Neural progenitor cell (in vitro differentiated cells): ENCODE measurements at regions not wholly inside any gene's neighbourhood (a gene's known extent, or its start where the extent isn't known, plus 50 kb on each side); places are given as distances from the start of the nearest gene placed in this dataset.
"Not testable (repeated sequence)": the region's sequence is repeated elsewhere in the genome, so short reads cannot be mapped to it uniquely, and the experiment has no call there.

Source experiments
- DNase-seq: peaks from one replicate; pipeline ENCODE4 v3.0.0-alpha.2; 2016; ENCODE audit warnings: low spot score
- H2AFZ ChIP-seq: fragments of 200-600 bp; sonication (generic); replicated peaks from 2 replicates; pipeline ENCODE4 v1.6.1; 2016; ENCODE audit warnings: antibody characterized with exemption
- H3F3A ChIP-seq: fragments of 200-600 bp; sonication (generic); 2 replicates; pipeline ENCODE4 v1.6.1; 2016; ENCODE audit warnings: antibody characterized with exemption, low read depth
- H3K27ac ChIP-seq: fragments of 200-600 bp; sonication (generic); 2 replicates; pipeline ENCODE4 v1.5.1; 2016; ENCODE audit warnings: mild to moderate bottlenecking
- H3K27me3 ChIP-seq: fragments of 200-600 bp; sonication (generic); 2 replicates; pipeline ENCODE4 v1.6.1; 2016; ENCODE audit warnings: mild to moderate bottlenecking, moderate library complexity
- H3K36me3 ChIP-seq: fragments of 200-600 bp; sonication (generic); 2 replicates; pipeline ENCODE4 v1.5.1; 2016
- H3K4me1 ChIP-seq: fragments of 200-600 bp; sonication (generic); 2 replicates; pipeline ENCODE4 v1.6.1; 2016; ENCODE audit warnings: mixed run types
- H3K4me2 ChIP-seq: fragments of 200-600 bp; sonication (generic); 2 replicates; pipeline ENCODE4 v1.6.1; 2016
- H3K4me3 ChIP-seq: fragments of 200-600 bp; sonication (generic); 2 replicates; pipeline ENCODE4 v1.5.1; 2016
- H3K79me2 ChIP-seq: fragments of 200-600 bp; sonication (generic); 2 replicates; pipeline ENCODE4 v1.6.1; 2016; ENCODE audit warnings: low read depth
- H3K9ac ChIP-seq: fragments of 200-600 bp; sonication (generic); 2 replicates; pipeline ENCODE4 v1.6.1; 2016
- H3K9me3 ChIP-seq: fragments of 200-600 bp; sonication (generic); 2 replicates; pipeline ENCODE4 v1.5.1; 2016; ENCODE audit warnings: low read depth
- H4K20me1 ChIP-seq: fragments of 200-600 bp; sonication (generic); 2 replicates; pipeline ENCODE4 v1.6.1; 2016; ENCODE audit warnings: low read depth
- H3K27ac Mint-ChIP-seq: 3 replicates; pipeline ENCODE4 v1.8.0; 2021; ENCODE audit warnings: mixed read lengths
- H3K27me3 Mint-ChIP-seq: 2 replicates; pipeline ENCODE4 v1.8.0; 2022; ENCODE audit warnings: low read depth, mild to moderate bottlenecking, inconsistent platforms, moderate library complexity, mixed read lengths; ENCODE audit not compliant: insufficient read depth
- H3K36me3 Mint-ChIP-seq: 3 replicates; pipeline ENCODE4 v1.8.0; 2021; ENCODE audit warnings: mixed read lengths
- H3K4me1 Mint-ChIP-seq: 3 replicates; pipeline ENCODE4 v1.8.0; 2021; ENCODE audit warnings: mixed read lengths
- H3K4me3 Mint-ChIP-seq: 3 replicates; pipeline ENCODE4 v1.8.0; 2021; ENCODE audit warnings: mild to moderate bottlenecking, moderate library complexity, mixed read lengths
- H3K9me3 Mint-ChIP-seq: 3 replicates; pipeline ENCODE4 v1.8.0; 2020; ENCODE audit warnings: mixed read lengths

DNA sequence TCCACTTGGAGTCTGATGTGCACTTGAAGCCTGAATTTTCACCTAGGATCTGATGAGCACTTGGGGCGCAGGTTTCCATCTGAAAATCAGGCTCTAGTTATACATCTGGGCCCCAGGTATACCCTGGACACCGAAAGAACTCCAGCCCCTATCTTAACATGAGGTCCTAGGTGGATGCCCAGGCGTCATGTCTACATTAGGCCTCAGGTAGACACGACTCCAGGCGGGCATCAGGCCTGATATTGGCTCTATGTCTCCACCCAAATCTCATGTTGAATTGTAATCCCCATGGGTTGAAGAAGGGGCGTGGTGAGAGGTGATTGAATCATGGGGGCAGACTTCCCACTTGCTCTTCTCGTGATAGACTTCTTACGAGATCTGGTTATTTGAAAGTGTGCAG lies 1488.1 kb upstream of the TPTE start:
- H3K27me3 Mint-ChIP-seq, H3K4me3 Mint-ChIP-seq, H3K4me3 ChIP-seq, H3K4me2 ChIP-seq, H4K20me1 ChIP-seq, H3K4me1 Mint-ChIP-seq, H3K9me3 ChIP-seq, DNase-seq, H2AFZ ChIP-seq, H3K79me2 ChIP-seq, H3K27me3 ChIP-seq, H3K36me3 ChIP-seq, H3F3A ChIP-seq, H3K4me1 ChIP-seq, H3K27ac ChIP-seq, H3K27ac Mint-ChIP-seq, H3K36me3 Mint-ChIP-seq, H3K9ac ChIP-seq: not testable (repeated sequence)
- peaks cover 12% of the 10 kb centered on the region for H3K9me3 Mint-ChIP-seq

DNA sequence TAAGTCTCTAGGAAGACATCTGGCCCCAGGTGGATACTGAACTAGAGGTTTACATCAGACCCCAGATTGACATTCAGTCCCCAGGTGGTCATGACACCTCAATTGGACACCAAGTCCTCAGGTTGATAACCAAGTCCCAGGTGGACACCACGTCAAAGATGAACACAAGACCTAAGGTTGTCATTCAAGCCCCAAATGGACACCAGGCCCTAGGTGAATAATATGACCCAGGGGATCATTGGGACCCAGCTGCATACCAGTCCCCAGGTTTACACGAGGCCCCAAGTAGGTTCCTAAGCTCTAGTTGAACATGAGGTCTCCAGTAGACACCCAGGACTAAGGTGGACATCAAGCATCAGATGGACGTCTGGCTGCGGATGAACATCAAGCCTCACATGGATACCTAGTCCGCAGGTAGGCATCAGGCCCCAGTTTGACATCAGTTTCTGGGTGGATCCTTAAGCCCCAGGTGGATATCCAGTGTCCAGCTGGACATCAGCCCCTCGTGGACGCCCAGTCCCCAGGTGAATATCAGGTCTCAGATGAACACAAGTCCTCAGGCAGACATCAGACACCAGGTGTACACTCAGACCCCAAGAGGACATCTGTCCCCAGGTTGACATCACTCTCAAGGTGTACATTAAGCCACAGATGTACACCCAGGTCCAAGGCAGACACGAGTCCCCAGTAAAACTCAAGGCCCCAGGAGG lies 1486.7 kb upstream of the TPTE start:
- not testable (repeated sequence) for H3F3A ChIP-seq, H3K4me1 Mint-ChIP-seq, H3K4me1 ChIP-seq, H4K20me1 ChIP-seq, H3K36me3 ChIP-seq, H3K27me3 ChIP-seq, H3K27ac ChIP-seq, H3K4me2 ChIP-seq, H3K9me3 ChIP-seq, H3K4me3 Mint-ChIP-seq, H3K27me3 Mint-ChIP-seq, H3K9me3 Mint-ChIP-seq, H3K27ac Mint-ChIP-seq, H3K9ac ChIP-seq, H3K79me2 ChIP-seq, H2AFZ ChIP-seq, DNase-seq, H3K4me3 ChIP-seq, H3K36me3 Mint-ChIP-seq

DNA sequence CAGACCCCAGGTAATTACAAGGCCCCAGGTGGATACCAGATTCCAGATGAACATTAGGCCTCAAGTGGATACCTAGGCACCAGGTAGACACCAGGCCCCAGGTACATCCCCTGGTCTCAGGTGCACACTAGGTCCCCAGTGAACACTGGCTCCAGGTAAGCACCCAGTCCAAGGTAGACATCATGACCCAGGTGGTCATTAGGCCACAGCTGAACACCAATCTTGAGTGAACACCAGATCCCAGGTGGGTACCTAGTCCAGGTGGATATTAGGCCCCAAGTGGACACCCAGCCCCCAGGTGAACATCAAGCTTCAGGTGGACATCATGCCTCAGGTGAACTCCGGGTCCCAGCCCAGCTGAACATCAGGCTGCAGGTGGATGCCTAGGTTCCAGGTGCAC lies 1486.2 kb upstream of the TPTE start:
- H3K27ac Mint-ChIP-seq, H4K20me1 ChIP-seq, H3K27ac ChIP-seq, H3K79me2 ChIP-seq, H3K4me3 Mint-ChIP-seq, H3K9ac ChIP-seq, H3F3A ChIP-seq, H3K4me1 Mint-ChIP-seq, H3K27me3 Mint-ChIP-seq, H3K4me2 ChIP-seq, H3K9me3 ChIP-seq, H3K4me3 ChIP-seq, H3K36me3 Mint-ChIP-seq, H2AFZ ChIP-seq, H3K4me1 ChIP-seq, H3K36me3 ChIP-seq, H3K9me3 Mint-ChIP-seq, DNase-seq, H3K27me3 ChIP-seq: not testable (repeated sequence)

DNA sequence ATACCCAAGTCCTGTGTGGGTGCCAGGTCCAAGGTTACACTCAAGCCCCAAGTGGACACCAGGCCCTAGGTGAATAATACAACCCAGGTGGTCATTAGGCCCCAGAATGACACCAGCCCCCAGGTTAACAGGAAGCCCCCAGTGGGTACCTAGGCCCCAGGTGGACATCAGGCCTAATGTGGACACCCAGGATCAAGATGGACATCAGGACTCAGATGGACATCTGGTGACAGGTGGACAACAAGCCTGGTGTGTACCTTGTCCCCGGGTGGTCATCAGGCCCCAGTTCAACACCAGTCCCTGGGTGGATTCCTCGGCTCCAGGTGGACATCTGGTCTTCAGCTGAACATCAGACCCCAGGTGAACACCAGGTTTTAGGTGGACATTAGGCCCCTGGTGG lies 1485.4 kb upstream of the TPTE start:
- not testable (repeated sequence) for H3K4me3 ChIP-seq, H3K4me1 ChIP-seq, H4K20me1 ChIP-seq, H3K27ac Mint-ChIP-seq, H3F3A ChIP-seq, H3K9ac ChIP-seq, H3K79me2 ChIP-seq, H3K27me3 Mint-ChIP-seq, H3K9me3 ChIP-seq, H3K4me3 Mint-ChIP-seq, H2AFZ ChIP-seq, H3K9me3 Mint-ChIP-seq, H3K36me3 Mint-ChIP-seq, H3K4me2 ChIP-seq, H3K27ac ChIP-seq, H3K36me3 ChIP-seq, DNase-seq, H3K4me1 Mint-ChIP-seq, H3K27me3 ChIP-seq

DNA sequence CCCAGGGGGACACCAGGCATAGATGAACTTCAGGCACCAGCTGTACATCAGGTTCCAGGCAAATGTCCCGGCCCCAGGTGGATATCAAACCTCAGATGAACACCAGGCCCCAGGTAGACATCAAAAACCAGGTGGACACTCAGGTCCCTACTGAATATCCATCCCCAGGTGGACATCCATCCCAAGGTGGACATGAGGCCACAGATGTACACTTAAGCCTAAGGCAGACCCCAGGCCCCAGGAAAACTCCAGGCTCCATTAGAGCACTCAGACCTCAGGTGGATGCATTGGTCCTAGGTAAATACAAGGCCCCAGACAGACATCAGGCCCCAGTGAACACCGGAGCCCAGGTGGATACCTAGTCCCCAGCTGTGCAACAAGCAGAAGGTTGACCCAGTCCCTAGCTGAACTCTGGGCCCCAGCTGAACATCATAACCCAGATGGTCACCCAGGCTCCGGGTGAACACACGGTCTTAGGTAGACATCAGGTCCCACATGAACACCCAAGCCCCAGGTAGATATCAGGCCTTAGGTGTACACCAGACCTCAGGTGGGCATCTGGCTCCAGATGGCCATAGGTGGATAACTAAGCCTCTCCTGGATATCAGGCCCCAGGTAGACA lies 1484.3 kb upstream of the TPTE start:
- not testable (repeated sequence) for H3K79me2 ChIP-seq, H4K20me1 ChIP-seq, H3K4me2 ChIP-seq, H3K27ac Mint-ChIP-seq, H3K36me3 ChIP-seq, H3K4me1 ChIP-seq, H3K9me3 ChIP-seq, H3K4me1 Mint-ChIP-seq, H3K27me3 Mint-ChIP-seq, DNase-seq, H3K9ac ChIP-seq, H2AFZ ChIP-seq, H3K36me3 Mint-ChIP-seq, H3K9me3 Mint-ChIP-seq, H3F3A ChIP-seq, H3K27me3 ChIP-seq, H3K4me3 ChIP-seq, H3K4me3 Mint-ChIP-seq, H3K27ac ChIP-seq

DNA sequence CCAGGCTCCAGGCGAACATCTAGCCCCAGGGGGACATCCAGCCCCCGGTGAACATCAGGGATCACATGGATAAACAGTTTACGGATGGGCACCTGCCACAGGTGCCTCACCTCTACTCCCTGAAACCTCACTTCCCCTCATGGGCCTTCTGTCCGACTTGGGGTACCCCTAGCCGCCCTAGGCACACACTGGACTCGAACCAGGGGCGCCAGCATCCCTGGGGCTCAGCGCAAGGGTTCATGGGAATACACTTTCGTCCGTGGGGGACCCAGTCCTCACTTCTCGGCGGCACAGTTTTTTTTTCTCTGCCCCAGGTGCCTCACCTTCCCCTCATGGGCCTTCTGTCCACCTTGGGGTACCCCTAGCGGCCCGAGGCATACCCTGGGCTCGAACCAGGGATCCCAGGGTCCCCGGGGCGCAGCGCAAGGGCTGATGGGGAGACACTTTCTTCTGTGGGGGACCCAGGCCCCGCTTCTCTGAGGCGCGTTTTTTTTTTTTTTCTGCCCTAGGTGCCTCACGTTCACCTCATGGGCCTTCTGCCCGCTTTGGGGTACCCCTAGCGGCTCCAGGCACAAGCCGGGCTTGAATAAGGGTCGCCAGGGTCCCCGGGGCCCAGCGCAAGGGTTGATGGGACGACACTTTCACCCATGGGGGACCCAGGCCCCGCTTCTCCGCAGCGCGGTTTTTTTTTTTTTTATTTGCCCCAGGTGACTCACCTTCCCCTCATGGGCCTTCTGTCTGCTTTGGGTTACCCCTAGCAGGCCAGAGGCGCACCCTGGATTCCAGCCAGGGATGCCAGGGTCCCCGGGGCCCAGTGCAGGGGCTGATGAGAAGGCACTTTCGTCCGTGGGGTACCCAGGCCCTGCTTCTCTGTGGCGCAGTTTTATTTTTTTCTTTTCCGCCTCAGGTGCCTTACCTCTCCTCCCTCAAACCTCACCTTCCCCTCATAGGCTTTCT lies 1483.5 kb upstream of the TPTE start:
- not testable (repeated sequence) for H3K4me1 Mint-ChIP-seq, H3K4me1 ChIP-seq, H3K4me2 ChIP-seq, H3K79me2 ChIP-seq, H3K36me3 Mint-ChIP-seq, H3K4me3 Mint-ChIP-seq, DNase-seq, H3K27ac Mint-ChIP-seq, H3F3A ChIP-seq, H3K9me3 Mint-ChIP-seq, H3K9ac ChIP-seq, H3K36me3 ChIP-seq, H3K27me3 Mint-ChIP-seq, H3K27me3 ChIP-seq, H3K27ac ChIP-seq, H3K4me3 ChIP-seq, H3K9me3 ChIP-seq, H4K20me1 ChIP-seq, H2AFZ ChIP-seq

DNA sequence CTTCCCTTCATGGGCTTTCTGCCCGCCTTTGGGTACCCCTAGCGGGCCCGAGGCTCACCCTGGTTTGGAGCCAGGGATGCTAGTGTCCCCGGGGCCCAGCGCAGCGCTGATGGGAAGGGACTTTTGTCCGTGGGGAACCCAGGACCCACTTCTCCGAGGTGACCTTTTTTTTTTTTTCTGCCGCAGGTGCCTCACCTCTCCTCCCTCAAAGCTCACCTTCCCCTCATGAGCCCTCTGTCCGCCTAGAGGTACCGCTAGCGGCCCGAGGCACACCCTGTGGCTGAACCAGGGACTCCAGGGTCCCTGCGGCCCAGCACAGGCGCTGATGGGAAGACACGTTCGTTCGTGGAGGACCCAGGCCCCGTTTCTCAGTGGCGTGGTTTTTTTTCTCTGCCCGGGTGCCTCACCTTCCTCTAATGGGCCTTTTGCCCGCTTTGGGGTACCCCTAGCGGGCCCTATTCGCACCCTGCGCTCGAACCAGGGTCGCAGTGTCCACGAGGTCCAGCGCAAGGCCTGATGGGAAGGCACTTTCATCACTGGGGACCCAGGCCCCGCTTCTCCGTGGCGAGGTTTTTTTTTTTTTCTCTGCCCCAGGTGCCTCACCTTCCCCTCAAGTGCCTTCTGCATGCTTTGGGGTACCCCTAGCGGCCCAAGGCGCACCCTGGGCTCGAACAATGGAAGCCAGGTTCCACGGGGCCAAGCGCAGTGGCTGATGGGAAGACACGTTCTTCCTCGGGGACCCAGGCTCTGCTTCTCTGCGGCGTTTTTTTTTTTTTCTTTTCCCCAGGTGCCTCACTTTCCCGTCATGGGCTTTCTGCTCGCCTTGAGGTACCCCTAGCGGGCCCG lies 1481.6 kb upstream of the TPTE start:
- not testable (repeated sequence) for H3K27ac Mint-ChIP-seq, H3K27me3 Mint-ChIP-seq, H3K4me2 ChIP-seq, DNase-seq, H3K27me3 ChIP-seq, H3K9me3 Mint-ChIP-seq, H3K9ac ChIP-seq, H3K27ac ChIP-seq, H3K36me3 ChIP-seq, H3K4me1 Mint-ChIP-seq, H3K4me1 ChIP-seq, H3K4me3 Mint-ChIP-seq, H3K36me3 Mint-ChIP-seq, H4K20me1 ChIP-seq, H2AFZ ChIP-seq, H3K4me3 ChIP-seq, H3K79me2 ChIP-seq, H3K9me3 ChIP-seq, H3F3A ChIP-seq
